ENCODE measurements at regions not wholly inside any gene's neighbourhood (a gene's known extent, or its start where the extent isn't known, plus 50 kb on each side); places are given as distances from the start of the nearest gene placed in this dataset.

DNA sequence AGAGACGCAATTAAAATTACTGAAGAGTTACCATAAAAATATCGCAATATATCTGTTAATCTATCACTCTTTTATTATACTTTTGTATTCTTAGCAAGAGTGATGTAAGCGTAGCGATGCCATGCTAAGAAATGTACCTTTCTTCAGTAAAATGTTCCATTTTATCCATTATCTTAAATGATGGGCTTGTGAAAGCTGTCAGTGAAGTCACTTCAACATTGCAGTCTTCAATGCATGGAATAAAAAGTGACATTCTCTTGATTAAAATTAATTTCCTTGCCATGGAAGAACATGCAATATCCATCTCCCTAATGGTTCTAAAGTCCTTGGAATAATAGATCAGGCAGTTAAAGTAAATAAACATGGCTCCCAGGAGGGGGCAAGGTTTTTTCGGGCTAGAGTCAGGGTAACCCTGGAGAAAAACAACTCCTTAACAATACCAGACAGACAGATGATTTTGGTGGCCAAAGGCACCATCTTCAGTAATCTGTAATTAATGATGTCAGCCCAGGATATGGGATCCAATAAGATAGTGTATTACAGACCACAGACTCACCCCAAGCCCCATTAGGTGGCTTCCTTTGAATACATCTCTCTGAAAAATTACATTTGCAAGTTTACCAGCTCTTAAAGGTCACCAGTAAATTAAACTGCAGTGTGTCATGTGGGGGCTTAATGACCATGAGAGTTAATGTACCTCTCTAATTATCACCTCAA is 677.1 kb downstream of the DTWD2 start:
- CTCF ChIA-PET: no interaction called here
- H2AFZ ChIP-seq: no peak overlapping the region
- H3K79me2 ChIP-seq (ENCODE audit: low read depth): no peaks in the 10 kb centered on the region
- no TSS peak for BruUV-seq (replicated peaks)
- no peaks in the 10 kb centered on the region for H3F3A ChIP-seq (ENCODE audit: insufficient read depth, low read depth)
- no peak for TF ChIP-seq EZH2 (IDR thresholded peaks at IDR 0.05; ENCODE audit: low read depth)
- TF ChIP-seq, protein P1, sequence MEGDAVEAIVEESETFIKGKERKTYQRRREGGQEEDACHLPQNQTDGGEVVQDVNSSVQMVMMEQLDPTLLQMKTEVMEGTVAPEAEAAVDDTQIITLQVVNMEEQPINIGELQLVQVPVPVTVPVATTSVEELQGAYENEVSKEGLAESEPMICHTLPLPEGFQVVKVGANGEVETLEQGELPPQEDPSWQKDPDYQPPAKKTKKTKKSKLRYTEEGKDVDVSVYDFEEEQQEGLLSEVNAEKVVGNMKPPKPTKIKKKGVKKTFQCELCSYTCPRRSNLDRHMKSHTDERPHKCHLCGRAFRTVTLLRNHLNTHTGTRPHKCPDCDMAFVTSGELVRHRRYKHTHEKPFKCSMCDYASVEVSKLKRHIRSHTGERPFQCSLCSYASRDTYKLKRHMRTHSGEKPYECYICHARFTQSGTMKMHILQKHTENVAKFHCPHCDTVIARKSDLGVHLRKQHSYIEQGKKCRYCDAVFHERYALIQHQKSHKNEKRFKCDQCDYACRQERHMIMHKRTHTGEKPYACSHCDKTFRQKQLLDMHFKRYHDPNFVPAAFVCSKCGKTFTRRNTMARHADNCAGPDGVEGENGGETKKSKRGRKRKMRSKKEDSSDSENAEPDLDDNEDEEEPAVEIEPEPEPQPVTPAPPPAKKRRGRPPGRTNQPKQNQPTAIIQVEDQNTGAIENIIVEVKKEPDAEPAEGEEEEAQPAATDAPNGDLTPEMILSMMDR (conservative IDR thresholded peaks at IDR 0.05): no peak
- POLR2A ChIA-PET (ENCODE audit: unreplicated experiment): no interaction called here
- H3K4me2 ChIP-seq: no peak overlapping the region
- H4K20me1 ChIP-seq (ENCODE audit: insufficient read depth): no peaks in the 10 kb centered on the region
- H3K27me3 ChIP-seq (ENCODE audit: insufficient read depth, low read depth): no peaks in the 10 kb centered on the region
- no peaks in the 10 kb centered on the region for H3K36me3 ChIP-seq (ENCODE audit: low read depth)
- no peak for DNase-seq
- no peak overlapping the region for H3K4me3 ChIP-seq
- H3K4me1 ChIP-seq (replicated peaks; ENCODE audit: insufficient read depth): no peaks in the 10 kb centered on the region
- no peak overlapping the region for H3K27ac ChIP-seq
- no peaks in the 10 kb centered on the region for H3K9me2 ChIP-seq (ENCODE audit: insufficient read depth)
- intact Hi-C loops (cut with micrococcal nuclease; ENCODE audit: unreplicated experiment): no loop called here
- no peaks in the 10 kb centered on the region for H3K9me3 ChIP-seq (ENCODE audit: insufficient read depth, low read depth)

DNA sequence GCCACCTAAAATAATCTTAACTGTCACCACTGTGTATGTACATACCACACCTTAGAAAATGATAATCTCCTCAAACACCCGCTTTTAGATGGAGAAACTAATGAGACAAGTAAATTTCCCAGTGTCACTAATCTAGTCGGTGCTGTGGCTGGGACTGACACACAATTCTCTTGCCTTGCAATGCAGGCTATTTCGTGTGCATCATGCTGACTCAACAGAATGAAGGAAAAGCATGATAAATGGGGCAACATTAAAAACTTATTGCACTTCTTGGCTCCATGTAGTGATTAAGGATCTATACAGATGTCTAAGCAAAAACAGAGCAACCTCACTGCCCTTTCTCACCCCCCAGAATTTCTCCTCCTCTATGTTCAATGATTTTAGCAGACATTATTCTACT is 677.9 kb downstream of the DTWD2 start:
- no peak overlapping the region for H3K4me2 ChIP-seq
- intact Hi-C loops (cut with micrococcal nuclease; ENCODE audit: unreplicated experiment): no loop called here
- TF ChIP-seq, protein P1 (conservative IDR thresholded peaks at IDR 0.05): no peak
- TF ChIP-seq EZH2 (IDR thresholded peaks at IDR 0.05; ENCODE audit: low read depth): no peak
- H3K27ac ChIP-seq: no peak overlapping the region
- no peaks in the 10 kb centered on the region for H3K9me3 ChIP-seq (ENCODE audit: insufficient read depth, low read depth)
- H3K36me3 ChIP-seq (ENCODE audit: low read depth): no peaks in the 10 kb centered on the region
- H3K27me3 ChIP-seq (ENCODE audit: insufficient read depth, low read depth): no peaks in the 10 kb centered on the region
- ChIA-PET POLR2A (ENCODE audit: unreplicated experiment) (no interaction called here), CTCF (no interaction called here)
- H3K4me1 ChIP-seq (replicated peaks; ENCODE audit: insufficient read depth): no peaks in the 10 kb centered on the region
- H3K4me3 ChIP-seq: no peak overlapping the region
- no peaks in the 10 kb centered on the region for H4K20me1 ChIP-seq (ENCODE audit: insufficient read depth)
- no peak overlapping the region for H2AFZ ChIP-seq
- BruUV-seq (replicated peaks): no TSS peak
- DNase-seq: no peak
- no peaks in the 10 kb centered on the region for H3K9me2 ChIP-seq (ENCODE audit: insufficient read depth)
- H3K79me2 ChIP-seq (ENCODE audit: low read depth): no peaks in the 10 kb centered on the region
- H3F3A ChIP-seq (ENCODE audit: insufficient read depth, low read depth): no peaks in the 10 kb centered on the region

DNA sequence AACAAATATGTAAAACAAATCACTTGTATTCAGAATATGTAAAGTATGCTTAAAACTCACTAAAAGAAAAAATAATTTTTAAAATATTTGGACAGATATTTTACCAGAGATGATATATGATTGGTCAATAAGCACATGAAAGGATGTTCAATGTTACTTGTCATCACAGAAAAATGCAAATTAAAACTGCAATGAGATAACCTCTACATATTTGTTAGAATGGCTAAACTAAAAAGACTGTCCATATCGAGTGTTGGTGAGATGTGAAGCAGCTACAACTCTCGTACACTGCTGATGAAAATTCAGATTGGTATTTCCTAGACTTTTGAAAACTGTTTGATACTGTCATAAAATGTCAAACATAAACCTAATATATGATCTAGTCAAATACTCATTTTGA is 685.1 kb downstream of the DTWD2 start:
- no peaks in the 10 kb centered on the region for H4K20me1 ChIP-seq (ENCODE audit: insufficient read depth)
- no peak overlapping the region for H3K27ac ChIP-seq
- no peak overlapping the region for H3K4me3 ChIP-seq
- H3F3A ChIP-seq (ENCODE audit: insufficient read depth, low read depth): no peaks in the 10 kb centered on the region
- no peaks in the 10 kb centered on the region for H3K36me3 ChIP-seq (ENCODE audit: low read depth)
- POLR2A ChIA-PET (ENCODE audit: unreplicated experiment): no interaction called here
- H3K27me3 ChIP-seq (ENCODE audit: insufficient read depth, low read depth): no peaks in the 10 kb centered on the region
- H3K4me1 ChIP-seq (replicated peaks; ENCODE audit: insufficient read depth): no peaks in the 10 kb centered on the region
- no peaks in the 10 kb centered on the region for H3K9me3 ChIP-seq (ENCODE audit: insufficient read depth, low read depth)
- TF ChIP-seq, protein P1 (conservative IDR thresholded peaks at IDR 0.05): no peak
- no peak for TF ChIP-seq EZH2 (IDR thresholded peaks at IDR 0.05; ENCODE audit: low read depth)
- DNase-seq: no peak
- no peaks in the 10 kb centered on the region; the same call in 1 of the 2 replicates for H3K9me2 ChIP-seq (ENCODE audit: insufficient read depth)
- H3K79me2 ChIP-seq (ENCODE audit: low read depth): no peaks in the 10 kb centered on the region
- BruUV-seq (replicated peaks): no TSS peak
- no peak overlapping the region for H3K4me2 ChIP-seq
- intact Hi-C loops (cut with micrococcal nuclease; ENCODE audit: unreplicated experiment): no loop called here
- CTCF ChIA-PET: no interaction called here
- H2AFZ ChIP-seq: no peak overlapping the region
